IMR-90 (cell line): ENCODE measurements at regions not wholly inside any gene's neighbourhood (a gene's known extent, or its start where the extent isn't known, plus 50 kb on each side); places are given as distances from the start of the nearest gene placed in this dataset.

Source experiments
- ATAC-seq: fragments of 200-7000 bp; cut with Tn5 transposase; 2 replicates; pipeline ENCODE4 v1.9.1; 2020; ENCODE audit warnings: low read depth, mild to moderate bottlenecking, moderate library complexity
- BruUV-seq: library from RNA; stranded (reverse); fragments of 400-500 nt; replicated peaks from 2 replicates; lab custom pipeline; 2021; lab: Mats Ljungman, UMichigan
- CTCF ChIA-PET: fragments of 300-600 bp; formaldehyde crosslinking; extraction: SDS; loops from one replicate; lab custom pipeline; 2021; ENCODE audit warnings: antibody characterized with exemption; lab: Yijun Ruan, JAX
- POLR2A ChIA-PET: fragments of 300-600 bp; sonication (Branson Sonifier 250); formaldehyde crosslinking; loops from one replicate; lab custom pipeline; 2022; ENCODE audit warnings: antibody characterized with exemption; ENCODE audit not compliant: unreplicated experiment; lab: Charles Lee
- DNase-seq: peaks from one replicate; pipeline ENCODE4 v3.0.0; 2013
- H2AFZ ChIP-seq: replicated peaks from 2 replicates; pipeline ENCODE3; 2013; ENCODE audit warnings: low read length, mild to moderate bottlenecking; ENCODE audit not compliant: poor library complexity
- H2AK5ac ChIP-seq: 2 replicates; pipeline ENCODE4 v1.6.1; 2013; ENCODE audit warnings: low read depth, low read length, inconsistent platforms
- H2AK9ac ChIP-seq: replicated peaks from 2 replicates; pipeline ENCODE3; 2013; ENCODE audit warnings: mild to moderate bottlenecking, low read depth, low read length, moderate library complexity; ENCODE audit not compliant: poor library complexity
- H2BK120ac ChIP-seq: 2 replicates; pipeline ENCODE4 v1.6.1; 2013; ENCODE audit warnings: low read depth, low read length, inconsistent platforms
- H2BK15ac ChIP-seq: 3 replicates; pipeline ENCODE4 v1.6.1; 2013; ENCODE audit warnings: low read depth, low read length, inconsistent platforms
- H2BK20ac ChIP-seq: 2 replicates; pipeline ENCODE4 v1.6.1; 2013; ENCODE audit warnings: low read depth, mild to moderate bottlenecking, inconsistent platforms, low read length, moderate library complexity
- H2BK5ac ChIP-seq: 2 replicates; pipeline ENCODE4 v1.6.1; 2013; ENCODE audit warnings: mild to moderate bottlenecking, low read depth, low read length, inconsistent platforms; ENCODE audit not compliant: poor library complexity, severe bottlenecking
- H3K14ac ChIP-seq: replicated peaks from 2 replicates; pipeline ENCODE4 v1.6.1; 2013; ENCODE audit warnings: low read depth, low read length, inconsistent platforms
- H3K18ac ChIP-seq: 2 replicates; pipeline ENCODE4 v1.6.1; 2013; ENCODE audit warnings: low read depth, low read length, control low read depth
- H3K23ac ChIP-seq: 2 replicates; pipeline ENCODE4 v1.6.1; 2013; ENCODE audit warnings: low read depth, low read length, inconsistent platforms
- H3K27ac ChIP-seq: 2 replicates; pipeline ENCODE4 v1.5.1; 2013; ENCODE audit warnings: mild to moderate bottlenecking, control low read depth, low read length; ENCODE audit not compliant: insufficient read depth
- H3K27me3 ChIP-seq: 2 replicates; pipeline ENCODE4 v1.6.1; 2013; ENCODE audit warnings: low read length; ENCODE audit not compliant: control insufficient read depth, insufficient read depth
- H3K36me3 ChIP-seq: 2 replicates; pipeline ENCODE4 v1.6.1; 2013; ENCODE audit warnings: low read length, mixed read lengths; ENCODE audit not compliant: control insufficient read depth, insufficient read depth
- H3K4ac ChIP-seq: 2 replicates; pipeline ENCODE4 v1.6.1; 2013; ENCODE audit warnings: low read depth, low read length, inconsistent platforms
- H3K4me1 ChIP-seq: 2 replicates; pipeline ENCODE4 v1.6.1; 2013; ENCODE audit warnings: low read length, mixed read lengths; ENCODE audit not compliant: control insufficient read depth, insufficient read depth
- H3K4me2 ChIP-seq: 2 replicates; pipeline ENCODE4 v1.6.1; 2013; ENCODE audit warnings: low read depth, mild to moderate bottlenecking, control low read depth, low read length, moderate library complexity
- H3K4me3 ChIP-seq: 2 replicates; pipeline ENCODE4 v1.5.1; 2013; ENCODE audit warnings: low read depth, mild to moderate bottlenecking, control low read depth, low read length, moderate library complexity; ENCODE audit not compliant: insufficient read depth
- H3K56ac ChIP-seq: 2 replicates; pipeline ENCODE4 v1.6.1; 2013; ENCODE audit warnings: low read length, inconsistent platforms; ENCODE audit not compliant: insufficient read depth; ENCODE audit errors: extremely low read depth
- H3K79me1 ChIP-seq, 2 experiments: 2 replicates each; pipeline ENCODE4 v1.6.1; 2013; ENCODE audit warnings: low read length in 2 of 2, inconsistent platforms in 1 of 2, low read depth in 1 of 2
- H3K9ac ChIP-seq: 2 replicates; pipeline ENCODE4 v1.6.1; 2013; ENCODE audit warnings: low read depth, low read length, control low read depth
- H3K9me1 ChIP-seq: 2 replicates; pipeline ENCODE4 v1.6.1; 2013; ENCODE audit warnings: low read length, inconsistent platforms; ENCODE audit not compliant: insufficient read depth
- H3K9me3 ChIP-seq: 2 replicates; pipeline ENCODE4 v1.6.1; 2013; ENCODE audit warnings: low read length; ENCODE audit not compliant: control insufficient read depth, insufficient read depth
- H4K20me1 ChIP-seq: 2 replicates; pipeline ENCODE4 v1.6.1; 2013; ENCODE audit warnings: low read length, inconsistent platforms; ENCODE audit not compliant: insufficient read depth
- H4K5ac ChIP-seq: 2 replicates; pipeline ENCODE4 v1.6.1; 2013; ENCODE audit warnings: mild to moderate bottlenecking, low read depth, low read length, control low read depth
- H4K8ac ChIP-seq, 2 experiments: 2 replicates each; pipeline ENCODE4 v1.6.1; 2013; ENCODE audit warnings: low read depth in 2 of 2, low read length in 2 of 2, control low read depth in 1 of 2, inconsistent platforms in 1 of 2
- H4K91ac ChIP-seq: 2 replicates; pipeline ENCODE4 v1.6.1; 2013; ENCODE audit warnings: low read depth, low read length, inconsistent platforms; ENCODE audit not compliant: insufficient read depth
- BHLHE40 ChIP-seq: fragments of 150-350 bp; IDR thresholded peaks from 2 replicates; pipeline ENCODE4 v1.6.1; 2016; ENCODE audit warnings: mild to moderate bottlenecking, low read depth, low read length
- CEBPB ChIP-seq: IDR thresholded peaks from 2 replicates; pipeline ENCODE4 v1.6.1; 2012; ENCODE audit warnings: low read depth, low read length, improper control_type of control experiment
- CHD1 ChIP-seq: IDR thresholded peaks from 2 replicates; pipeline ENCODE4 v1.6.1; 2012; ENCODE audit warnings: low read depth, low read length, improper control_type of control experiment
- MAFK ChIP-seq: IDR thresholded peaks from 2 replicates; pipeline ENCODE4 v1.6.1; 2012; ENCODE audit warnings: low read depth, low read length, improper control_type of control experiment
- MAZ ChIP-seq: IDR thresholded peaks from 2 replicates; pipeline ENCODE4 v1.6.1; 2012; ENCODE audit warnings: low read depth, mild to moderate bottlenecking, low read length, improper control_type of control experiment, moderate library complexity, borderline replicate concordance
- MXI1 ChIP-seq: IDR thresholded peaks from 2 replicates; pipeline ENCODE4 v1.6.1; 2012; ENCODE audit warnings: low read depth, mild to moderate bottlenecking, low read length, moderate library complexity, borderline replicate concordance
- NFE2L2 ChIP-seq: fragments of 150-350 bp; IDR thresholded peaks from 2 replicates; pipeline ENCODE4 v1.6.1; 2016; ENCODE audit warnings: low read depth, mild to moderate bottlenecking, low read length
- POLR2A ChIP-seq: IDR thresholded peaks from 2 replicates; pipeline ENCODE4 v1.6.1; 2012; ENCODE audit warnings: mild to moderate bottlenecking, low read depth, low read length
- RCOR1 ChIP-seq: IDR thresholded peaks from 2 replicates; pipeline ENCODE4 v1.6.1; 2012; ENCODE audit warnings: mild to moderate bottlenecking, low read length, improper control_type of control experiment; ENCODE audit not compliant: insufficient replicate concordance
- RFX5 ChIP-seq: IDR thresholded peaks from 2 replicates; pipeline ENCODE4 v1.8.0; 2012; ENCODE audit warnings: low read depth, mild to moderate bottlenecking, low read length, moderate library complexity
- SMC3 ChIP-seq: fragments of 150-350 bp; IDR thresholded peaks from 2 replicates; pipeline ENCODE4 v1.6.1; 2016; ENCODE audit warnings: low read depth, mild to moderate bottlenecking, antibody characterized with exemption, low read length, moderate library complexity
- WGBS, 2 experiments: methylation state at CpG; one replicate each; pipeline versions ENCODE4 v1.1.5 to v1.1.7; 2013; ENCODE audit warnings: missing lambda C conversion rate in 2 of 2; ENCODE audit not compliant: insufficient read length in 1 of 2; ENCODE audit errors: extremely low coverage in 2 of 2; 5-methylcytosine and 5-hydroxymethylcytosine counted together
- dilution Hi-C: fragments of 300-500 bp; cut with HindIII; formaldehyde crosslinking; loops from one replicate; pipeline ENCODE4 v1.14.3; 2018; ENCODE audit warnings: low sequenced_read_pairs; ENCODE audit not compliant: unreplicated experiment
- in situ Hi-C: fragments of 300-500 bp; cut with MboI; formaldehyde crosslinking; loops from 3 replicates; pipeline ENCODE4 v1.14.3; 2019; ENCODE audit warnings: low sequenced_read_pairs, inconsistent platforms, mixed read lengths
- intact Hi-C: fragments of 100-400 bp; cut with micrococcal nuclease; formaldehyde crosslinking; loops from 2 replicates; pipeline ENCODE4 v1.10.0; 2022
- TF ChIP-seq, protein P1 (sequence below): fragments of 150-350 bp; IDR thresholded peaks from 2 replicates; pipeline ENCODE4 v1.6.1; 2016; ENCODE audit warnings: low read depth, mild to moderate bottlenecking, low read length, moderate library complexity, borderline replicate concordance
- TF ChIP-seq, protein P2 (sequence below): conservative IDR thresholded peaks from 2 replicates; pipeline ENCODE4 v1.5.1; 2012; ENCODE audit warnings: mild to moderate bottlenecking, low read depth, low read length, improper control_type of control experiment

DNA sequence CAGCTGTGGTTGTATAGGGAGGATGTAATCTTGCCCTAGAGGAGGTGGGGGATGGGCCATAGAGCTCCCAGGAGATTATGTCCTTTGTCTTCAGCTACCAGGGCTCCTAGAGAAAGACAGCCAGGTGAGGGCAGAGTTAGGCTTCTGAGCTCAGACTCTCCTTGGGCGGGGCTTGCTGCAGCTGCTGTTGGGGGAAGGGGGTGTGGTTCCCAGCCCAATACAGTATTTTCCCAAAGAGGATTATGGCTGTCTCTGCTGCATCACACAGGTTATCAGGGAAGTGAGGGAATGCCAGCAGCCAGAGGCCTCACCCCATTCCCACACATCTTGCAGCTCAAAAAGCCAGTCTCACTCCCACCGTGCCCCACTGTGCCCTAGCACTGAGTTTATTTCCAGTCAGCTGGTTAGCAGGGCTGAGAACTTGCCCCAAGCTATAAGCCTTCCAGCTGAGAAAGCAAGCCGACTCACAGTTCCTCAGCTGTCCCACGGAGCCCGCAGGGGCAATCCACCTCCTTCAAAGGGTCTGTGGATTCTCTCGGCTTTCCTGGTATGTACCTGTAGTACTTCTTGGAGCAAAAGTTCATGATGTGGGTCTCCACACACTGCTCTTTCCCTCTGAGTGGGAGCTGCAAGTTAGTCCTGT, 217.3 kb upstream of the CPNE8 start:
- Histone ChIP-seq H4K5ac (no peak overlapping the region), H3K36me3 (no peaks in the 10 kb centered on the region), H3K18ac (no peak overlapping the region), H4K91ac (no peak overlapping the region), H4K8ac (no peak overlapping the region), H3K9me3 (peaks cover 12% of the 10 kb centered on the region), H3K27ac (no peak overlapping the region), H3K4me1 (no peaks in the 10 kb centered on the region), H3K23ac (no peak overlapping the region), H3K27me3 (no peaks in the 10 kb centered on the region), H2BK5ac (no peak overlapping the region), H3K9ac (no peak overlapping the region), H2AK9ac (no peak overlapping the region), H2BK120ac (no peak overlapping the region), H3K79me1 (no peaks in the 10 kb centered on the region), H2BK15ac (no peak overlapping the region), H3K4ac (no peak overlapping the region), H2AFZ (no peak overlapping the region), H2AK5ac (no peak overlapping the region), H3K4me3 (no peak overlapping the region), H2BK20ac (no peak overlapping the region), H4K20me1 (no peaks in the 10 kb centered on the region), H3K56ac (no peak overlapping the region), H3K9me1 (no peaks in the 10 kb centered on the region), H3K4me2 (no peak overlapping the region), H3K14ac (no peak overlapping the region)
- POLR2A ChIA-PET: no interaction called here
- in situ Hi-C loops (no loop called here), dilution Hi-C loops (no loop called here), intact Hi-C loops (no loop called here)
- TF ChIP-seq MXI1 (no peak), MAFK (no peak), CHD1 (no peak), RFX5 (no peak), NFE2L2 (no peak), POLR2A (no peak), MAZ (no peak), BHLHE40 (no peak), SMC3 (no peak), CEBPB (no peak), RCOR1 (no peak)
- TF ChIP-seq, protein P1, sequence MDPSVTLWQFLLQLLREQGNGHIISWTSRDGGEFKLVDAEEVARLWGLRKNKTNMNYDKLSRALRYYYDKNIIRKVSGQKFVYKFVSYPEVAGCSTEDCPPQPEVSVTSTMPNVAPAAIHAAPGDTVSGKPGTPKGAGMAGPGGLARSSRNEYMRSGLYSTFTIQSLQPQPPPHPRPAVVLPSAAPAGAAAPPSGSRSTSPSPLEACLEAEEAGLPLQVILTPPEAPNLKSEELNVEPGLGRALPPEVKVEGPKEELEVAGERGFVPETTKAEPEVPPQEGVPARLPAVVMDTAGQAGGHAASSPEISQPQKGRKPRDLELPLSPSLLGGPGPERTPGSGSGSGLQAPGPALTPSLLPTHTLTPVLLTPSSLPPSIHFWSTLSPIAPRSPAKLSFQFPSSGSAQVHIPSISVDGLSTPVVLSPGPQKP: no peak
- TF ChIP-seq, protein P2, sequence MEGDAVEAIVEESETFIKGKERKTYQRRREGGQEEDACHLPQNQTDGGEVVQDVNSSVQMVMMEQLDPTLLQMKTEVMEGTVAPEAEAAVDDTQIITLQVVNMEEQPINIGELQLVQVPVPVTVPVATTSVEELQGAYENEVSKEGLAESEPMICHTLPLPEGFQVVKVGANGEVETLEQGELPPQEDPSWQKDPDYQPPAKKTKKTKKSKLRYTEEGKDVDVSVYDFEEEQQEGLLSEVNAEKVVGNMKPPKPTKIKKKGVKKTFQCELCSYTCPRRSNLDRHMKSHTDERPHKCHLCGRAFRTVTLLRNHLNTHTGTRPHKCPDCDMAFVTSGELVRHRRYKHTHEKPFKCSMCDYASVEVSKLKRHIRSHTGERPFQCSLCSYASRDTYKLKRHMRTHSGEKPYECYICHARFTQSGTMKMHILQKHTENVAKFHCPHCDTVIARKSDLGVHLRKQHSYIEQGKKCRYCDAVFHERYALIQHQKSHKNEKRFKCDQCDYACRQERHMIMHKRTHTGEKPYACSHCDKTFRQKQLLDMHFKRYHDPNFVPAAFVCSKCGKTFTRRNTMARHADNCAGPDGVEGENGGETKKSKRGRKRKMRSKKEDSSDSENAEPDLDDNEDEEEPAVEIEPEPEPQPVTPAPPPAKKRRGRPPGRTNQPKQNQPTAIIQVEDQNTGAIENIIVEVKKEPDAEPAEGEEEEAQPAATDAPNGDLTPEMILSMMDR: no peak
- no TSS peak for BruUV-seq
- WGBS, 2 experiments: 40% methylated on average over 1 of the region's 6 CpGs; no CpG with 5 or more reads in 1 of the 2 experiments
- CTCF ChIA-PET: no interaction called here
- ATAC-seq: no peak
- DNase-seq: no peak
